A549 (cell line): ENCODE measurements at regions not wholly inside any gene's neighbourhood (a gene's known extent, or its start where the extent isn't known, plus 50 kb on each side); places are given as distances from the start of the nearest gene placed in this dataset.

Experiments
- ATAC-seq, 2 experiments: fragments of 200-7000 bp in 1 of 2; fragments of >200 bp in 1 of 2; cut with Nextera tagmentation in 1 of 2; cut with Tn5 transposase in 1 of 2; 3 replicates each; pipeline versions ENCODE4 v1.8.0 to v1.9.1; 2018 to 2020; ENCODE audit warnings: mild to moderate bottlenecking in 1 of 2, moderate library complexity in 1 of 2
- CTCF ChIA-PET: fragments of 300-600 bp; sonication (Branson Sonifier 250); formaldehyde crosslinking; extraction: SDS; loops from one replicate; lab custom pipeline; 2021; ENCODE audit warnings: antibody characterized with exemption, inconsistent platforms; lab: Yijun Ruan, JAX
- POLR2A ChIA-PET: fragments of 350-600 bp; formaldehyde crosslinking; extraction: SDS; loops from one replicate; lab custom pipeline; 2021; ENCODE audit warnings: antibody characterized with exemption, inconsistent platforms; lab: Yijun Ruan, JAX
- DNase-seq, 2 experiments: peaks; one replicate each; pipeline versions ENCODE4 v3.0.0 to v3.0.0-alpha.2; 2011 to 2016; ENCODE audit warnings: low read depth in 1 of 2, low spot score in 1 of 2
- FAIRE-seq: peaks from 2 replicates; lab custom pipeline; 2011; peaks lifted over from hg19 to GRCh38; lab: Jason Lieb, UNC
- H3K27ac ChIP-seq, 2 experiments: fragments of >200 bp; sonication (Bioruptor Twin); formaldehyde crosslinking; 3 replicates each; pipeline ENCODE4 v1.5.1; 2016 to 2017
- H3K4me1 ChIP-seq: fragments of >200 bp; sonication (Bioruptor Twin); formaldehyde crosslinking; 3 replicates; pipeline ENCODE4 v1.6.1; 2016
- H3K4me2 ChIP-seq: fragments of >200 bp; sonication (Bioruptor Twin); formaldehyde crosslinking; 3 replicates; pipeline ENCODE4 v1.6.1; 2016
- H3K4me3 ChIP-seq: fragments of >200 bp; sonication (Bioruptor Twin); formaldehyde crosslinking; 3 replicates; pipeline ENCODE4 v1.5.1; 2016
- H3K9me3 ChIP-seq: fragments of >200 bp; sonication (Bioruptor Twin); formaldehyde crosslinking; 3 replicates; pipeline ENCODE4 v1.6.1; 2016
- CHD2 ChIP-seq: fragments of 150-350 bp; IDR thresholded peaks from 2 replicates; pipeline ENCODE4 v1.6.1; 2014; ENCODE audit warnings: low read length; ENCODE audit not compliant: partially characterized antibody
- CHD4 ChIP-seq: fragments of 200-600 bp; sonication (generic); IDR thresholded peaks from 2 replicates; pipeline ENCODE4 v1.6.1; 2016; ENCODE audit warnings: antibody characterized with exemption, mild to moderate bottlenecking, borderline replicate concordance
- EHMT2 ChIP-seq: fragments of 200-600 bp; sonication (generic); IDR thresholded peaks from 2 replicates; pipeline ENCODE4 v1.6.1; 2016; ENCODE audit warnings: antibody characterized with exemption, low read depth, mild to moderate bottlenecking, moderate library complexity
- FOSB ChIP-seq: fragments of 250-450 bp; sonication (Bioruptor Pico); IDR thresholded peaks from 2 replicates; pipeline ENCODE4 v1.5.0; 2020; ENCODE audit warnings: mild to moderate bottlenecking, moderate library complexity
- HES2 ChIP-seq: fragments of >200 bp; sonication (Bioruptor Twin); formaldehyde crosslinking; IDR thresholded peaks from 2 replicates; pipeline ENCODE4 v1.6.1; 2016
- HOXB13 ChIP-seq: fragments of 250-450 bp; sonication (Bioruptor Pico); IDR thresholded peaks from 2 replicates; pipeline ENCODE4 v1.5.0; 2020; ENCODE audit warnings: low read depth, mild to moderate bottlenecking, moderate library complexity
- HOXB5 ChIP-seq: fragments of 250-450 bp; sonication (Bioruptor Pico); IDR thresholded peaks from 2 replicates; pipeline ENCODE4 v1.5.0; 2020; ENCODE audit warnings: mild to moderate bottlenecking, moderate library complexity
- MYC ChIP-seq: IDR thresholded peaks from 2 replicates; pipeline ENCODE4 v1.6.1; 2012; ENCODE audit warnings: mild to moderate bottlenecking, inconsistent platforms, low read length, improper control_type of control experiment, borderline replicate concordance
- NFE2L2 ChIP-seq: fragments of 150-350 bp; conservative IDR thresholded peaks from 2 replicates; pipeline ENCODE4 v1.6.1; 2014; ENCODE audit warnings: low read length
- NPAS2 ChIP-seq: fragments of 250-450 bp; sonication (Bioruptor Pico); IDR thresholded peaks from 2 replicates; pipeline ENCODE4 v1.8.0; 2022; ENCODE audit warnings: mild to moderate bottlenecking, moderate library complexity, borderline replicate concordance
- PHF8 ChIP-seq: fragments of 200-600 bp; sonication (generic); IDR thresholded peaks from 2 replicates; pipeline ENCODE4 v1.6.1; 2016; ENCODE audit warnings: low read depth, mild to moderate bottlenecking, antibody characterized with exemption, moderate library complexity, borderline replicate concordance
- RAD21 ChIP-seq, 2 experiments: fragments of >200 bp in 1 of 2; sonication (Bioruptor Twin) in 1 of 2; formaldehyde crosslinking in 1 of 2; IDR thresholded peaks in 1 of 2; conservative IDR thresholded peaks in 1 of 2; 2 replicates in 1 of 2; 3 replicates in 1 of 2; pipeline ENCODE4 v1.6.1; 2012 to 2018; ENCODE audit warnings: inconsistent platforms in 1 of 2
- RARB ChIP-seq: fragments of 250-450 bp; sonication (Bioruptor Pico); IDR thresholded peaks from 2 replicates; pipeline ENCODE4 v1.8.0; 2021; ENCODE audit warnings: mild to moderate bottlenecking, moderate library complexity
- RCOR1 ChIP-seq: fragments of 150-350 bp; IDR thresholded peaks from 2 replicates; pipeline ENCODE4 v1.6.1; 2014; ENCODE audit warnings: antibody characterized with exemption, low read length, low read depth
- RFX5 ChIP-seq: fragments of 450-650 bp; IDR thresholded peaks from 2 replicates; pipeline ENCODE4 v1.7.1; 2014; ENCODE audit warnings: antibody characterized with exemption, mild to moderate bottlenecking, moderate library complexity
- SMC3 ChIP-seq: fragments of >200 bp; sonication (Bioruptor Twin); formaldehyde crosslinking; IDR thresholded peaks from 3 replicates; pipeline ENCODE4 v1.6.1; 2018; ENCODE audit warnings: inconsistent platforms
- TP53 ChIP-seq: fragments of 250-450 bp; sonication (Bioruptor Pico); IDR thresholded peaks from 2 replicates; pipeline ENCODE4 v1.5.0; 2021; ENCODE audit warnings: mild to moderate bottlenecking, moderate library complexity
- ZC3H11A ChIP-seq: fragments of 450-650 bp; IDR thresholded peaks from 2 replicates; pipeline ENCODE4 v1.6.1; 2014; ENCODE audit warnings: antibody characterized with exemption, mild to moderate bottlenecking
- WGBS: methylation state at CpG from one replicate; pipeline ENCODE4 v1.1.6; 2017; ENCODE audit errors: missing lambda C conversion rate; 5-methylcytosine and 5-hydroxymethylcytosine counted together
- TF ChIP-seq, protein P1 (sequence below): fragments of 200-600 bp; sonication (generic); IDR thresholded peaks from 2 replicates; pipeline ENCODE4 v1.6.1; 2016; ENCODE audit warnings: antibody characterized with exemption, mild to moderate bottlenecking, moderate library complexity
- TF ChIP-seq, protein P2 (sequence below): IDR thresholded peaks from 2 replicates; pipeline ENCODE4 v1.6.1; 2012

DNA sequence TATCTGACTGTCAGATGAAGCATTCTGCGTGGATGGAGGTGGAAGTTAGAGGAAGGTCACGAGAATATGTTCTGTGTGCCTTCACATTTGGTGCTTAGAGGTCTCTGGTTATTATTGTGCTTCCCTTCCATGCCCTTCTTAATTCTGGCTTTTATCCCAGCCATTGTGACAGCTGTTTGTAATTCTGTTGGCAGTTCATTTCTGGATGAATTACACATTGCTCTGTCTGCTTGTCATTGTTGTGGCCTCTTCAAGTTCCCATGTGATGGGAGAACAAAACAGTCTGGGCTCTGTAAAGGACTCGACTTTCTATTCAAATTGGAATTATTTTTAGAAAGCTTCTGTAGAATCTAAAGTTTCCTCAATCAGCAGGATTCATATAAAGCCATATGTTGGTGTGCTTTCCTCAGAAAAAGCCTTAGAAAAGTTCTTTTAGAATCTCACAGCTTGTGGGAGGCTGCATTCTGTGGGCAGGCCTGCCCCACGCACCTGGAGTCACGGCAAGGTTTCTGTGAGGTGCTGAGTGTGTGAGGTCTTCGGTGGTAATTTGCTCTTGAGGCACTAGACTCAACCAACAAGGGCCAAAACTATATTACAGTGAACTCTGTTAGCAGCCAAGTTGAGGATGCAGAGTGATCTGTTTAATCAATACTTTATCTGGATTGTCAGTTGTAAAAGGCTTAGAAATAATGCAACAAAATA, 397.4 kb upstream of the AZI2 start:
- WGBS, result 40% methylated on average over 6 of the region's 6 CpGs
- TF ChIP-seq SMC3, result no peak
- no peaks in the 10 kb centered on the region for H3K4me1 ChIP-seq
- POLR2A ChIA-PET, result no interaction called here
- ATAC-seq (no peak), DNase-seq (no peak), FAIRE-seq (no peak)
- no peak overlapping the region for H3K27ac ChIP-seq
- CTCF ChIA-PET, result no interaction called here
- no peak overlapping the region for H3K4me2 ChIP-seq
- H3K4me3 ChIP-seq, result no peak overlapping the region
- no peaks in the 10 kb centered on the region for H3K9me3 ChIP-seq

GRCh38 chr3:28746990-28747389, 398.4 kb upstream of the AZI2 start:
- no peak overlapping the region for H3K4me2 ChIP-seq
- H3K9me3 ChIP-seq, result no peaks in the 10 kb centered on the region
- FAIRE-seq (no peak), DNase-seq (no peak)
- CTCF ChIA-PET, result no interaction called here
- H3K4me3 ChIP-seq, result no peak overlapping the region
- TF ChIP-seq HES2 (no peak), RFX5 (no peak), CHD2 (no peak), TP53 (CRISPR knock-in tag) (no peak), HOXB5 (CRISPR knock-in tag) (no peak), NPAS2 (CRISPR knock-in tag) (no peak), ZC3H11A (no peak), FOSB (CRISPR knock-in tag) (no peak), NFE2L2 (no peak), MYC (no peak), PHF8 (no peak), EHMT2 (no peak), RCOR1 (no peak), HOXB13 (CRISPR knock-in tag) (no peak), RAD21 (conservative IDR thresholded peaks at IDR 0.05 in 1 of 2, IDR thresholded peaks at IDR 0.05 in 1 of 2) (no peak), CHD4 (no peak), RARB (CRISPR knock-in tag) (no peak)
- TF ChIP-seq, protein P1, sequence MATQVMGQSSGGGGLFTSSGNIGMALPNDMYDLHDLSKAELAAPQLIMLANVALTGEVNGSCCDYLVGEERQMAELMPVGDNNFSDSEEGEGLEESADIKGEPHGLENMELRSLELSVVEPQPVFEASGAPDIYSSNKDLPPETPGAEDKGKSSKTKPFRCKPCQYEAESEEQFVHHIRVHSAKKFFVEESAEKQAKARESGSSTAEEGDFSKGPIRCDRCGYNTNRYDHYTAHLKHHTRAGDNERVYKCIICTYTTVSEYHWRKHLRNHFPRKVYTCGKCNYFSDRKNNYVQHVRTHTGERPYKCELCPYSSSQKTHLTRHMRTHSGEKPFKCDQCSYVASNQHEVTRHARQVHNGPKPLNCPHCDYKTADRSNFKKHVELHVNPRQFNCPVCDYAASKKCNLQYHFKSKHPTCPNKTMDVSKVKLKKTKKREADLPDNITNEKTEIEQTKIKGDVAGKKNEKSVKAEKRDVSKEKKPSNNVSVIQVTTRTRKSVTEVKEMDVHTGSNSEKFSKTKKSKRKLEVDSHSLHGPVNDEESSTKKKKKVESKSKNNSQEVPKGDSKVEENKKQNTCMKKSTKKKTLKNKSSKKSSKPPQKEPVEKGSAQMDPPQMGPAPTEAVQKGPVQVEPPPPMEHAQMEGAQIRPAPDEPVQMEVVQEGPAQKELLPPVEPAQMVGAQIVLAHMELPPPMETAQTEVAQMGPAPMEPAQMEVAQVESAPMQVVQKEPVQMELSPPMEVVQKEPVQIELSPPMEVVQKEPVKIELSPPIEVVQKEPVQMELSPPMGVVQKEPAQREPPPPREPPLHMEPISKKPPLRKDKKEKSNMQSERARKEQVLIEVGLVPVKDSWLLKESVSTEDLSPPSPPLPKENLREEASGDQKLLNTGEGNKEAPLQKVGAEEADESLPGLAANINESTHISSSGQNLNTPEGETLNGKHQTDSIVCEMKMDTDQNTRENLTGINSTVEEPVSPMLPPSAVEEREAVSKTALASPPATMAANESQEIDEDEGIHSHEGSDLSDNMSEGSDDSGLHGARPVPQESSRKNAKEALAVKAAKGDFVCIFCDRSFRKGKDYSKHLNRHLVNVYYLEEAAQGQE, result no peak
- TF ChIP-seq, protein P2, sequence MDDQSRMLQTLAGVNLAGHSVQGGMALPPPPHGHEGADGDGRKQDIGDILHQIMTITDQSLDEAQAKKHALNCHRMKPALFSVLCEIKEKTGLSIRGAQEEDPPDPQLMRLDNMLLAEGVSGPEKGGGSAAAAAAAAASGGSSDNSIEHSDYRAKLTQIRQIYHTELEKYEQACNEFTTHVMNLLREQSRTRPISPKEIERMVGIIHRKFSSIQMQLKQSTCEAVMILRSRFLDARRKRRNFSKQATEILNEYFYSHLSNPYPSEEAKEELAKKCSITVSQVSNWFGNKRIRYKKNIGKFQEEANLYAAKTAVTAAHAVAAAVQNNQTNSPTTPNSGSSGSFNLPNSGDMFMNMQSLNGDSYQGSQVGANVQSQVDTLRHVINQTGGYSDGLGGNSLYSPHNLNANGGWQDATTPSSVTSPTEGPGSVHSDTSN, result no peak
- TF ChIP-seq, all 56 proteins: peak for 0
- ATAC-seq, result no peak
- WGBS, result 40% methylated on average over 2 of the region's 2 CpGs
- H3K27ac ChIP-seq, result no peak overlapping the region
- H3K4me1 ChIP-seq, result no peaks in the 10 kb centered on the region
- POLR2A ChIA-PET, result no interaction called here
